LNCaP clone FGC (cell line): ENCODE measurements at regions not wholly inside any gene's neighbourhood (a gene's known extent, or its start where the extent isn't known, plus 50 kb on each side); places are given as distances from the start of the nearest gene placed in this dataset.
"Not testable (repeated sequence)": the region's sequence is repeated elsewhere in the genome, so short reads cannot be mapped to it uniquely, and the experiment has no call there.

Source experiments
- DNase-seq: peaks from one replicate; pipeline ENCODE4 v3.0.0-alpha.2; 2011; ENCODE audit warnings: low read depth
- H3K4me3 ChIP-seq: 2 replicates; pipeline ENCODE4 v1.5.1; 2011; ENCODE audit warnings: mild to moderate bottlenecking, low read depth, low read length, control low read depth
- TF ChIP-seq, protein P1 (sequence below): IDR thresholded peaks from 2 replicates; pipeline ENCODE4 v1.5.1; 2012; ENCODE audit warnings: mild to moderate bottlenecking; ENCODE audit not compliant: control insufficient read depth, insufficient read depth; ENCODE audit errors: extremely low read depth

- H3K4me3 ChIP-seq: no peak overlapping the region
- TF ChIP-seq, protein P1, sequence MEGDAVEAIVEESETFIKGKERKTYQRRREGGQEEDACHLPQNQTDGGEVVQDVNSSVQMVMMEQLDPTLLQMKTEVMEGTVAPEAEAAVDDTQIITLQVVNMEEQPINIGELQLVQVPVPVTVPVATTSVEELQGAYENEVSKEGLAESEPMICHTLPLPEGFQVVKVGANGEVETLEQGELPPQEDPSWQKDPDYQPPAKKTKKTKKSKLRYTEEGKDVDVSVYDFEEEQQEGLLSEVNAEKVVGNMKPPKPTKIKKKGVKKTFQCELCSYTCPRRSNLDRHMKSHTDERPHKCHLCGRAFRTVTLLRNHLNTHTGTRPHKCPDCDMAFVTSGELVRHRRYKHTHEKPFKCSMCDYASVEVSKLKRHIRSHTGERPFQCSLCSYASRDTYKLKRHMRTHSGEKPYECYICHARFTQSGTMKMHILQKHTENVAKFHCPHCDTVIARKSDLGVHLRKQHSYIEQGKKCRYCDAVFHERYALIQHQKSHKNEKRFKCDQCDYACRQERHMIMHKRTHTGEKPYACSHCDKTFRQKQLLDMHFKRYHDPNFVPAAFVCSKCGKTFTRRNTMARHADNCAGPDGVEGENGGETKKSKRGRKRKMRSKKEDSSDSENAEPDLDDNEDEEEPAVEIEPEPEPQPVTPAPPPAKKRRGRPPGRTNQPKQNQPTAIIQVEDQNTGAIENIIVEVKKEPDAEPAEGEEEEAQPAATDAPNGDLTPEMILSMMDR: no peak
- no peak for DNase-seq
Measured at GRCh38 chr5:91491229-91491628, 108.1 kb upstream of the ARRDC3 start.

- no peak for DNase-seq
- TF ChIP-seq, protein P1: no peak
- no peak overlapping the region for H3K4me3 ChIP-seq
Measured at GRCh38 chr5:91490316-91490715, 107.2 kb upstream of the ARRDC3 start.

DNA sequence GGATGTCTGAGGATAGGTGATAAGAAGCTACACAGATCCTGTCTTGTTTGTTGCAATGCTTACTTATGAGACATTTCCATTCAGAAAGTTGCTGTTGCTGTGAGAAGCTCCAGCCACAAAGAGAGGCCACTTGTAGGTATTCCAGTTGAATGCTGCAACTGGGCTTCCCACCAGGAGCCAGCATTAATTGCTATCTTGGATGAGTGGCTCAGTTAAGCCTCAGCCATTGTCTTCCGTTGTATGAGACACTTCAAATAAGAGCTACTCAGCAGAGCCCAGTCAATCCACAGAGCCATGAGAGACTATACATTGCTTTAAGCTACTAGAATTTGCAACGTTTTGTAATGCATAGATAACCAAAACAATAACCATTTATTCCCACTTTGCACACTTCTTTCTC lies 104.3 kb upstream of the ARRDC3 start:
- TF ChIP-seq, protein P1: no peak
- DNase-seq: no peak
- H3K4me3 ChIP-seq: no peak overlapping the region

- TF ChIP-seq, protein P1: no peak
- H3K4me3 ChIP-seq: no peak overlapping the region
- no peak for DNase-seq
Measured at GRCh38 chr5:91486638-91487037, 103.5 kb upstream of the ARRDC3 start.

- H3K4me3 ChIP-seq: no peak overlapping the region
- DNase-seq: no peak
- TF ChIP-seq, protein P1: no peak
Measured at GRCh38 chr5:91484662-91485061, 101.5 kb upstream of the ARRDC3 start.

DNA sequence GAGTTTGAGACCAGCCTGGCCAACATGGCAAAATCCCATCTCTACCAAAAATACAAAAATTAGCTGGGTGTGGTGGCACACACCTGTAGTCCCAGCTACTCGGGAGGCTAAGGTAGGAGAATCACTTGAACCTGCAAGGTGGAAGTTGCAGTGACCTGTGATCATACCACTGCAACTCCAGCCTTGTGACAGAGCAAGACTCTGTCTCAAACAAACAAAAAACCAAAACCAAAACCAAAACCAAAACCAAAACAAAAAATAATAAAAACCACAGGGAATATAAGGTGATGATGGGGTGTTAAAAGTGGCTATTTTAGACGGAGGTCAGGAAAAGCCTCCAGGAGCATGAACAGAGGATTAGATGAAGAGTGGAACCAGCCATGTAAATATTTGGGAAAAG lies 96.3 kb upstream of the ARRDC3 start:
- DNase-seq, H3K4me3 ChIP-seq: not testable (repeated sequence)

- H3K4me3 ChIP-seq: no peak overlapping the region
- TF ChIP-seq, protein P1: no peak
- DNase-seq: no peak
Measured at GRCh38 chr5:91478096-91478495, 95.0 kb upstream of the ARRDC3 start.
